ENCODE measurements at regions not wholly inside any gene's neighbourhood (a gene's known extent, or its start where the extent isn't known, plus 50 kb on each side); places are given as distances from the start of the nearest gene placed in this dataset.

- H3K27ac Mint-ChIP-seq (ENCODE audit: unreplicated experiment) = no peak overlapping the region
- no peak overlapping the region for H3K4me3 Mint-ChIP-seq (ENCODE audit: unreplicated experiment)
- CTCF ChIA-PET = no interaction called here
- H3K36me3 Mint-ChIP-seq (ENCODE audit: insufficient read depth, unreplicated experiment) = no peaks in the 10 kb centered on the region
- no peaks in the 10 kb centered on the region for H3K4me1 Mint-ChIP-seq (ENCODE audit: low read depth, unreplicated experiment)
- DNase-seq = no peak
- no peaks in the 10 kb centered on the region for H3K27me3 Mint-ChIP-seq (ENCODE audit: insufficient read depth, unreplicated experiment)
- BruUV-seq (replicated peaks) = no TSS peak
- no peak overlapping the region for H3K4me3 ChIP-seq (ENCODE audit: low read depth, low read length)
- POLR2A ChIA-PET = no interaction called here
- peaks cover 30% of the 10 kb centered on the region for H3K9me3 Mint-ChIP-seq (ENCODE audit: unreplicated experiment)
- no peaks in the 10 kb centered on the region for H3K4me1 ChIP-seq
- no peaks in the 10 kb centered on the region for H3K27me3 ChIP-seq (replicated peaks; ENCODE audit: control insufficient read depth, insufficient read depth, low read length)
- intact Hi-C loops (cut with micrococcal nuclease; ENCODE audit: unreplicated experiment) = no loop called here
- H3K36me3 ChIP-seq (ENCODE audit: control insufficient read depth, insufficient read depth, low read length) = no peaks in the 10 kb centered on the region
- H3K9me3 ChIP-seq = peaks cover 7% of the 10 kb centered on the region; the same call in 1 of the 2 replicates
- TF ChIP-seq CTCF (IDR thresholded peaks at IDR 0.05; ENCODE audit: insufficient read depth in 1 of 2, low read depth in 1 of 2, low read length in 1 of 2, severe bottlenecking in 1 of 2, unreplicated experiment in 1 of 2) = no peak
Observed at GRCh38 chr14:45332360-45332988, 79.5 kb upstream of the MIS18BP1 start.

GRCh38 chr14:45308745-45309397 lies 55.9 kb upstream of the MIS18BP1 start:
- H3K4me1 ChIP-seq = no peaks in the 10 kb centered on the region
- no peak for DNase-seq
- Mint-ChIP-seq H3K4me1 (ENCODE audit: low read depth, unreplicated experiment) (no peaks in the 10 kb centered on the region), H3K27me3 (ENCODE audit: insufficient read depth, unreplicated experiment) (peaks cover 3% of the 10 kb centered on the region), H3K4me3 (ENCODE audit: unreplicated experiment) (no peak overlapping the region), H3K36me3 (ENCODE audit: insufficient read depth, unreplicated experiment) (no peaks in the 10 kb centered on the region), H3K27ac (ENCODE audit: unreplicated experiment) (no peak overlapping the region), H3K9me3 (ENCODE audit: unreplicated experiment) (no peaks in the 10 kb centered on the region)
- H3K9me3 ChIP-seq = no peaks in the 10 kb centered on the region
- H3K4me3 ChIP-seq (ENCODE audit: low read depth, low read length) = no peak overlapping the region
- H3K36me3 ChIP-seq (ENCODE audit: control insufficient read depth, insufficient read depth, low read length) = no peaks in the 10 kb centered on the region
- TF ChIP-seq CTCF (IDR thresholded peaks at IDR 0.05; ENCODE audit: insufficient read depth in 1 of 2, low read depth in 1 of 2, low read length in 1 of 2, severe bottlenecking in 1 of 2, unreplicated experiment in 1 of 2) = no peak
- intact Hi-C loops (cut with micrococcal nuclease; ENCODE audit: unreplicated experiment) = no loop called here
- 0 out of 2 replicates have a peak, but pooled peaks cover 1% of the 10 kb centered on the region for H3K27me3 ChIP-seq (replicated peaks; ENCODE audit: control insufficient read depth, insufficient read depth, low read length)
- POLR2A ChIA-PET = no interaction called here
- no TSS peak for BruUV-seq (replicated peaks)
- CTCF ChIA-PET = no interaction called here
